Endothelial cell of hepatic sinusoid (primary cell): ENCODE measurements at regions not wholly inside any gene's neighbourhood (a gene's known extent, or its start where the extent isn't known, plus 50 kb on each side); places are given as distances from the start of the nearest gene placed in this dataset.
"Not testable (repeated sequence)": the region's sequence is repeated elsewhere in the genome, so short reads cannot be mapped to it uniquely, and the experiment has no call there.

ENCODE experiments used
- in situ Hi-C: cut with HindIII; loops from 2 replicates; pipeline ENCODE4 v1.10.0; 2017; ENCODE audit warnings: low sequenced_read_pairs

DNA sequence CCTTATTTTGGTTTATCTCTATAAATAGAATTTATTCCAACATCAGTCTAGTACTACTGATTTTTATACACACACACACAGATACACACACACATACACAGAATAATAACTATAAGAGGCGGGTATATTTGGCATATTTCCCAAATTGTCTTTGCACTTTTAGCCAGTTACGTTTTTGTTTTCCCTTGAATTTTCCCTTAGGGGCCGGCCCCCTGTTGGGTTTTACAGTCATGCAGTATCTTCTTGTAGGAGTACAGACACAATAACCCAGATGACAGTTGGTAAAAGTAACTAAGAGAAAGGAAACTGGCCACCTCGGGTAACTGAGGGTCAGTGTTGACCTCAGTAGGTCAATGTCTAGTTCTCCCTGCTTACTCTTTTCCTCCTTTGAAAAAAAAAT is 50.9 kb downstream of the DISP1 start:
- in situ Hi-C loops = no loop called here

DNA sequence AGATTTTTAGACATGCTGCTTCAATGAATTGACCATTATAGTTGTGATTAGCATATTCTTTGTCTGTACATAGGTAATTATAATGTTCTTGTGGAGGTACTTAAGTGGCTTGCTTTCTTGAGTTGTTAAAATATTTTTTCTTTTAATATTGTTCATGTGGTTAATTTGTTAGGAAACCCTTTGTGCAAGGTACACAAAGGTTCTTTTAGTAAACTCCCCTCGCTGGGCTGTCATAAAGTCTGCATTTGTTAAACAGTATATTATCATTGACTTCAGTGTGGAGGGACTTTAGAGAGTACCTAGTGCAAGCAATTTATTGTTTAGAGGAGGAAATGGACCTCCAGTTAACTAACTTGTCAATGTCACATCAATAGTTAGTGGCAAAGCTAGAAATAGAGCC is 52.5 kb downstream of the DISP1 start:
- in situ Hi-C loops = no loop called here

DNA sequence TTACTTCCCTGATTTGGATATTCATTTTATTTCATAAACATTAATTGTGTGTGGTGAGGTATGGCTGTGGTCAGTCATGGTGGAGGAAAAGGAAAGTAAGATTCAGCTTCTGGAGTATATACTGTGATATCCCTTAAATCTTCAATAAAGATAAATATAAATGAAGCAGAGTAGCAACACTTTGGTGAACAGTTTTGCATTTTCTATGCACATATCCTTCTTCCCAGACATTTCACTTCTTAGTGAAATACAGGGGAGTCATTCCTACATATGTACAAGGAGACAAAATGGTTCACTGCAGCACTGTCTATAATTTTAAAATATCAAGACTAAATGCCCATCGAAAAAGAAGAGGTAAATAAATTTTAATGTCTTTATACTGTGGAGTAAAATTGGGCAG is 61.3 kb downstream of the DISP1 start:
- in situ Hi-C loops = no loop called here

DNA sequence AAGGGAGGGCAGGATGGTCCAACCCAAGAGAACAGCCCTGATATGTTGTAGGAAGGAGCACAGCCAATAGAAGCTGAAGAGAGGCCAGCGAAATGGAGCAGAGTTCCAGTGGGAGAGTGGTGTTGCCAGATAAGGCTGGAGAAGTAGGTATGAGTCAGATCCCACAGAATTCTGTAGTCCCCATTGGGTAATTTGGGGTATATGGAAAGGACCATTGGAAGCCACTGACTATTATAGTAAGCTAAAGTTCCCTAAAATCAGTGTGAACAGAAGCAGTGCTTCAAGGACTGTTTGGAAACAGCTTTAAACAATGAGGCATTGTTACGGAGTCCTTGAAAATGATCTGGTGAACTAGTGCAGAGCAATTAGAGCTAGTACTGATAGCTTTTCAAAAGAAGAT is 63.0 kb downstream of the DISP1 start:
- in situ Hi-C loops = no loop called here

DNA sequence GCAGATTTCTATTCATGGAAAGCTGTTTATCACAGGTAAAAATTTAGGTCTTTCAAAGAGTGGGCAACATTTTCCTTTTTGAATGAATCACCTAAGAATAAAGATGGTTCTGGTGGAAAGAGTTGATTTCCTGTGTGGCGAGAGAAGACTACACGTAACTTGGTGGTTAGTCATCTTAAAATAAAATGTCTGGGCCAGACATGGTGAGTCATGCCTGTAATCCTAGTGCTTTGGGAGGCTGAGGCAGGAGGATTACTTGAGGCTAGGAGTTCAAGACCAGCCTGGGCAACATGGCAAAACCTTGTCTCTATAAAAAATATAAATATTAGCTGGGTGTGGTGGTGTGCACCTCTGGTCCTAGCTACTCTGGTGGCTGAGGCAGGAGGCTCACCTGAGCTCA is 65.7 kb downstream of the DISP1 start:
- in situ Hi-C loops = no loop called here

DNA sequence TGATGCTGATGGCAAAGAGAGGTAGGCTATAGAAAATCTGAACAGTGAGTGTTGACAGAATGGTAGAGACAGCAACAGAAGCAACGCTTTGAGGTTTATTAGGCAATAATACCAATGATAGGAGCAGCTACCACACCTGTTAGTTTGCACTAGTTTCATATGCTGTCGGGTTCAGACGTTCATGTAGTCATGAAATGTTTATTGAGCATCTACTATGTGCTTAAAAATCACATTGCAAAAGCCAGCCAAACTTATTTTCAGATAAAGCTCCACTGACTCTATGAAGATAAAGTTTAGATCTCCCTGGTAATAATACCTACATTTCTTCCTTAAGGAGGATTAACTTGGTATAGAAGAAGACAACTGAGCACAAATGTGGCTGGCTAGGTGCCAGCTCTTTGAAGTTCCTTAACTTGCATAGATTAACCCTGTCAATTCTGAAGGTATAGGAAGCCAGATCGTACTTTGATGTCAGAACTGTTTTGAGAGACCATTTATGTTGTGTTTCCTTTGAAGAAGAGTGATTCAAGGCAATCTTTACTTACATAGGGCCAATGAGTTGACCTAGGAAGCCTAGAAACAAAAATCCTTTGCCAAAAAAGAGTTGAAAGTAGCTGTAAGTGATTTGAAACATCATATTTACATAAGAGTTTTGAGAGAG is 71.5 kb downstream of the DISP1 start:
- in situ Hi-C loops = no loop called here

DNA sequence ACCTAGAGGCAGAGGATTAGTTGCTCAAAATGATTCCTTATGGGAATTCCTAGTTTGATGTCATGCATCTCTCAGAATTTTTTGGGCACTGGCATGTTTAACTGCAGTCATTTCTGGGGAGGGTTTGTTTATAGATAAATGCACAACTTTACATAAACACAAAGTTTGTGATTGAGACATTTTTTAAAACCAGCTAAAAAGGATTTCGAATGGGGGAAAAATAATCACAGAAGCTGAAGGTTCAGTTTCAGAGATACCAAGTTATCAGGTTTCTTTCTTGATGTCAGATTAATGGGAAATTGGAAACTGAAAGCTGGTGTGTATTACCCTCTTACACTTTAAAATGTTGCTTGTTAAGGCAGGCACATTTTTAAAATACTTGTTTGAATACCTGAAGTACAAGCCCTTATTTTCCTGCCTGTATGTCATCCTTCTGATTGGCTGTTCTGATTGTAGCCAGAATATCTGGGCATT is 72.1 kb downstream of the DISP1 start:
- in situ Hi-C loops = no loop called here

DNA sequence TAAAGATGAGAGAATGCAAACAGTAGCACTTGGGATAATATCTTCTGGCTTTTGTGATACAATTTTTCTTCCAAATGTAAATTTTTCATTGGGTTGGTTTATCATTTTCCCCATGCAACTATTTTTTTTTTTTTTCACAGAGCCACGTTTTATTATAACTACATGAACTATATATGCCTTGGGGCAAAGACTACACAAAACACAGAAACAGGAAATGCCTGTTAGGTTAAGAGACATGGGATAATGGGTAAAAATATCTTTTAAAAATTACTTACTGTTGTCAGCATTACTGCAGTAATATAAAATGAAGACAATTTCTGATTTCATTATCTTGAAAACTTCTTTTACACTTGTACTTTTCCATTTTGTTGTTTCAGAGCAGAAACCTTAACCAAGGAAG is 74.6 kb downstream of the DISP1 start:
- in situ Hi-C loops = no loop called here

DNA sequence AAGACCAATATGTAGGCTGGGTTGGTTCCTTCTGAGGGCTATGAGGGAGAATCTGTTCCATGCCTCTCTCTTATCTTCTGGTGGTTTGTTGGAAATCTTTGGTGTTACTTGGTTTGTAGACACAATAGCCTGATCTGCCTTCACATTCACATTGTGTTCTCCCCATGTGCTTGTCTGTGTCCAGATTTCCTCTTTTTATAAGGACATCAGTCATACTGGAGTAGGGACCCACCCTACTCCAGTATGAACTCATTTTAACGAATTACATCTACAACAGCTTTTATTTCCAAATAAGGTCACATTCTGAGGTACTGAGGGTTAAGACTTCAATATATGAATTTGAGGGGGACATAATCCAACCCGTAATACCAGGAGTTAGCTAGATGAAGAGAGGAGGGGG is 75.9 kb downstream of the DISP1 start:
- in situ Hi-C loops = loop anchor here (5.0 kb wide), 1 partner anchor 68 kb away; no protein-coding TSS in a partner anchor

DNA sequence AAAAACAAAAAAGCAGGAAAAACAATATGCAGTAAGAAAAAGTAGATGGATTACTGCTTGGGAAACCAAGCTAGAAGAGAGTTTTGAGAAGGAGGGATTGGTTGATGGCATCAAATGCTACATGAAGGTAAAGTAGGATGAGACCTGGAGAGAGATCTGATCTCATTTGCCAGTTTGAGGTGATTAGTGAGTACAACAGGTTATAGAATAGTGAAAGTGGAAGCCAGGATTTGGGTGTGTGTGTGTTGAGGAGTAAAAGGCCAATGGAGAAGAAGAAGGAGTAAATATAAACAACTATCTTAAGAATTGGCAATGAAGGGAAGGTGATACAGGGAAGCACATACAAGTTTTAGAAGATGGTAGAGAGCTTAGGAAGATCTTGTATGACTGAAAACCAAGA is 76.7 kb downstream of the DISP1 start:
- in situ Hi-C loops = loop anchor here (5.0 kb wide), 1 partner anchor 69 kb away; no protein-coding TSS in a partner anchor

DNA sequence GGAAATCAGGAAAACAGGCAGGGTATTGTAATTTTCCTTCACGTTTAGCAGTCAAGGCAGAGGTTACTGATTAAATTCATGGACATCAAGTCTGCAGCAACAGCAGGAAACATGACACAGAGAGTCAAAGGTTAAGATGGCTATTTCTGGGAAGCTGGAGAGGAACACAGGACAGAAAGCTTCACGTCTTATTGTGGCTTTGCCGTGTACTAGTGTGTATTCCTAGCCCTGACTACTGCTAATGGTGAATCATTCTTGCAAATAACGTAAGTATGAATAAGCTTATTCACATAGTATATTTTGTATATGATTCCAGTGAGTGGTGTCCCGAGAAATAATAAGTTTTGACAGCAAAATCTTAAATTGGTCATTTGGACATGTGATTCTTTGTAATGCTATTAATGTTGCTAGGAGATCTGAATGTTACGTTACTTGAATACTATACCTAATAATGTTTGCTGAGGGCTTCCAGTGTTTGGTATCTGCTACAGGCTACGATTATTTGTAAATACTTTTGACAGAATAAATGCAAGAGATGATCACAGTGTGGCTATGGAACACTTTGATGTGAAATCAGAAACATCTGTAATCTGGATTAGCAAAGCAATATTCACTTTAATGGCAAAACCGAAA is 77.4 kb downstream of the DISP1 start:
- in situ Hi-C loops = loop anchor here (5.0 kb wide), 1 partner anchor 70 kb away; no protein-coding TSS in a partner anchor

DNA sequence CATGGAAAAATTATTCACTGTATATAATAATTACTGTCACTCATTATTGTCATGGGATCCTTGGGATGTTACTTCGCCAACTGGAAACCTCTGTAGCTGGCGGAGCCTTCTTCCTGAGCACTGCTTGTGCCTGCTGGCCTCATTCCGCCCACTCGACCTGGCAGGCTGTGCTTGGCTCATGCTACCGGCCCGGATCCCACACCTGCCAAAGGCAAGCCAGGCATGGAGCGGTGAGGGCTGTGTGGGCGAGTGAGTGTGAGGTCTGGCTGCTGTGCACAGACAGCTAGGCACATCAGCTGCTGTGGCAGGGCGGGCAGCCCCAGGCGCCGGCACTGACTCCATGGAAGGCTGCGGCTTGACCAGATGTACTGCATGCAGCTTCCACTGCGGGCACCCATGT is 78.4 kb downstream of the DISP1 start:
- in situ Hi-C loops = loop anchor here (5.0 kb wide), 1 partner anchor 71 kb away; no protein-coding TSS in a partner anchor

DNA sequence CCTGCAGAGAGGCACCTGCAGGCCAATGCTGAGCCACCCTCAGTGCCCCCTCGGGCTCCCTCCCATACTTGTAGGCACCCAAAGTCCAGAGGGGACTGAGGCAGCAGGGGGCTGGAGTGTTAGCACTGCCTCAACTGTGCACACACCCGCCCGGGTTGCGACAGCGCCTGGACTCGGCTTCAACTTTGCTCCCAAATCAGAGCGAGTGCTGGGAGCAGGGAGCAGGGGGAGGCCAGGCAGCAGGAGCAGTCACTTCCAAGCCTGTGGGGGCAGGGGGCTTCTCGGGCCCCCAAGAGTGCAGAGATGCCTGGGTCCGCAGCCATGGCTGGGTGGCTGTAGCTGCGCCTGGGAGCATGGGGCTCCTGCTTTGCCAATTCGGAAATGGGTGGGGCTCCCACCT is 79.5 kb downstream of the DISP1 start:
- in situ Hi-C loops = loop anchor here (5.0 kb wide), 1 partner anchor 72 kb away; no protein-coding TSS in a partner anchor

DNA sequence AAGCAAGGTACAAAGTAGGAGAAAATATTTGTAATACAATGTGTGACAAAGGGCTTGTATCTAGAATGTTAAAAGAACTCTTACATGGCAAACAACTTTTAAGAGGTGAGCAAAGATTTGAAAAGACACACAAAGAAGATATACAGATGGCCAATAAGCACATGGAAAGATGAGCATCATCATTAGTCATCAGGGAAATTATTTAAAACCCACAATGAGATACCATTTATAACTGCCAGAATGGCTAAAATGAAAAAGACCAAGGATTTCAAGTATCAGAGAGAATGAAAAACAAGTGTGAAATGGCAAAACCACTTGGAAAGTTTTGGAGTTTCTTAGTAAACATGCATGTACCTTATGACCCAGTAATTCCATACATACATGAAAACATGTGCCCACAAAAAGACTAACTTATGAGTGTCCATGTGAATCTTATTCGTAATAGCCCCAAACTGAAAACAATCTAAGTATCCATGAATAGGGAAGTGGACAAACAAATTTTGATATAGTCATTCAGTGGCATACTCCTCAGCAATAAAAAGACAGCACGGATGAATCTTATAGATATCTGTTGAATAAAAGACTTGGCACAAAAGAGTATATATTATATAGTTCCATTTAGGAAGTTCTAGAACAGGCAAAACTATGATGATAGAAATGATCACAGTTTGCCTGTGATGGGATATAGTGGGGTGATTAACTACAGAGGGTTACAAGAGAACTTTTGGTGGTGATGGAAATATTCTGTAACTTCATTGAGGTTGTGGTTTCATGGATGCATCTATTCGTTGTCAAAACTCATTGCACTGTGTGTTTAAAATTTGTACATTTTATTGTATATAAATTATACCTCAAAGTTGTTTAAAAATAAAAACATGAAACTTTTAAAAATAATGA is 82.0 kb downstream of the DISP1 start:
- in situ Hi-C loops = no loop called here

DNA sequence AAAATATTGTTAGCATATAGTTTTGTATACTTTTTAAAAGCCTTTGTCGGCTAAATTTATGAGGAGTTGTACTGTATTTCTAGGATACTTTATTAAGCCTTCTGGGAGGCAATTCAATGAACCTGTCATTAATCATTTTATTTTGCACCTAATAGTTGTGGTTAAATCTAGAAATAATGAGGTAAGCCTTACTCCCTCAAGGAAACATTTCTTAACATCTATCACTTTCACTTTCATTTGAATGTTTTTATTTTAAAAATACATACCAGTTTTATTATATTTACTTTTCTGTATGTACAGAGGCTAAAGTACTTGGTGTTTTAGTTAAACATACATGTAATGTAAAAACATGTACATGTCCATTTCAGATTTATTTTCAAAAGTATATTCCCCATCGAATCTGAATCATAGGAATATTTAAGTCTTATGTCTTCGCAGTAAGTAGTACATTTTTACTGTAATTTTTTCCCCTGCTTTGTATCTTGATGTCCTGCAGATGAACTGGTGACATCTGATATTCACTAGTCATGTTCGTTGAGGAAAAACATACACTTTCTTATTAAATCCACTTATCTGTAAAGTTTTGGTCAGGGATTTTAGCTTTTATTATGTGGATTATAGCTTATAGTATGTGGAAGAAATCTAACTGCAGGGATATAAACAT is 82.8 kb downstream of the DISP1 start:
- in situ Hi-C loops = no loop called here

DNA sequence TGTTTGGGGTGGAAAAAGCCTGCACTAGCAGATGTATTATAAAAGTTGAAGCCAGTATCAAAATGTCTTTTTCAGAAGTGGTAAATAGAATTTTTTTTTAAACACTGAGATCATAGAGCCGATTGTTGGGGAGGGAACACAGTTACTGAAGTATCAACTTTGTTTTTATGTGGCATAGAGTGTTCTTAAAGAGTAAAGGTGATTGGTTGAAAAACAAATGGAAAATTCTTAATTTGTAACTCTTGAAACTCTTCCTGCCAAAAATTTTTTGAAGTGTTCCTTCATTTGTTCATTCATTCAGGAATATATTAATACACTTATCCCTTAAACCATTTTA is 83.3 kb downstream of the DISP1 start:
- in situ Hi-C loops = no loop called here

DNA sequence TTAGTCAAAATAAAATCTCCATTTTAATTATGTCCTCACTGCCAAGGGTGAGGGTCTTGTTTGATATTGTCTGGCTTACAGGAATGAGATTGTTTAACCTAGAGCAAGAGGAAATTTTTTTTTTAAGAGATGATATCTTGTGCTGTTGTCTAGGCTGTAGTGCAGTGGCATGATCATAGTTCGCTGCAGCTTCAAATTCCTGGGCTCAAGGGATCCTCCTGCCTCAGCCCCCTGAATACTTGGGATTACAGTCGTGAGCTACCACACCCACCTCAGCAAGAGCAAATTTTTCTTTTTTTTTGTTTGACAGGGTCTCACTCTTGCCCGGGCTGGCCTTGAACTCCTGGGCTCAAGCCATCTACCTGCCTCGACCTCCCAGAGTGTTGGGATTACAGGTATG is 84.6 kb downstream of the DISP1 start:
- in situ Hi-C loops = no loop called here

DNA sequence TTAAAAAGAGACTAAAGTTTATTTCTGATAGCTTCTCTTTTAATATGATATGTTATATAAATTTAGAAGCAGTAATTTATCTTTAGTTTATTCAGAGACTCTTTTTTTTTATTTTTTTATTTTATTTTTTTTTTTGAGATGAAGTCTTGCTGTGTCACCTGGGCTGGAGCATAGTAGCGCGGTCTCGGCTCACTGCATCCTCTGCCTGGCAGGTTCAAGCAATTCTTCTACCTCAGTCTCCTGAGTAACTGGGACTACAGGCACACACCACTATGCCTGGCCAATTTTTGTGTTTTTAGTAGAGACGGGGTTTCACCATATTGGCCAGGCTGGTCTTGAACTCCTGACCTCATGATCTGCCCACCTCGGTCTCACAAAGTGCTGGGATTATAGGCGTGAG is 89.6 kb downstream of the DISP1 start:
- in situ Hi-C loops = no loop called here

DNA sequence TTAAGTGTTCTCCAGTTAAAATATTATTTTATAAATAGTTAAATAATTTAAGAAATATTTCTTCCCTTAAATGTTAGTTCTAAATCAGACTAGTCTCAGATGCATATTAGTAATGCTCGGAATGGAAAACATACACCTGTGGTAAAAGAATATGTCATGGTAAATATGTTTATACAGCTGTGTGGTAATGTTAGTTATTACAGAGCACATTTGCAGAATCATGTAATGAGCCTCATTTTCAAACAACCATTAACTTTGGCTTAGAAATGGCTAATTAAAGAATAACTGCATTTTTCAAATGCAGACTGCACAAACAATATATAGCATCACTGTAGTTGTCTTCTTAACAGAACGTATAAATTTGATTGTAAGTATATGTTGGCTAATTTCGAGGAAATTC is 90.3 kb downstream of the DISP1 start:
- in situ Hi-C loops = no loop called here

DNA sequence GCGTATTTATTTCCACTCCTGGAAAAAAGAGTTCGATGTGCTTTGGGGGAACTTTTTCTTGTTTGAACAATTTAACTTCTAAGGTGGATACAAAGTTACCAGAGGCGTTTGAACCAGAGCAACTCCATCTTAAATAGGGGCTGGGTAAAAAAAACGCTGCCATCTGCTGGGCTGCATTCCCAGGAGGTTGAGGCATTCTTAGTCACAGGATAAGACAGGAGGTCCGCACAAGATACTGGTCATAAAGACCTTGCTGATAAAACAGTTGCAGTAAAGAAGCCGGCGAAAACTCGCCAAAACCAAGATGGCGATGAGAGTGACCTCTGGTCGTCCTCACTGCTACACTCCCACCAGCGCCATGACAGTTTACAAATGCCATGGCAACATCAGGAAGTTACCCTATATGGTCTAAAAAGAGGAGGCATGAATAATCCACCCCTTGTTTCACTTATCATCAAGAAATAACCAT is 91.5 kb downstream of the DISP1 start:
- in situ Hi-C loops = not testable (repeated sequence)

DNA sequence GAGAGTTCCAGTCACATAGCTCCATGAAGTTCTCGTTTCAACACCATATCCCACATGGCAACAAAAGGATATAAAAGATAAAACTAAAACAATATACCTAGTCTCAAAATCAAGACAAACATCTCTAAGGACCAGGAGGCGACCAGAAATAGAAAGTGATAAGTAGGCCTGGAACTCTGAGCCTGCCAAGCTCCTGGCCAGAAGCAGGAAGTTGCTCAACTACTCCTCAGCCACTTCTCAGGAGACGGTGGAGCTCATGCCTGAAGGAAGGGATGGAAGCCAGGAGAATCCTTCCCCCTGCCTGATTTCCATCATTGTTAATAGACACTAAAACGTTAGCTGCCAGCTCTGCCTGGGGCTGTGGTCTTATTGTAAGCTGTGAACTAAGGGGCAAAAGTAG is 94.7 kb downstream of the DISP1 start:
- in situ Hi-C loops = no loop called here
